ENCODE measurements at regions not wholly inside any gene's neighbourhood (a gene's known extent, or its start where the extent isn't known, plus 50 kb on each side); places are given as distances from the start of the nearest gene placed in this dataset.

GRCh38 chr1:5640845-5641244, 351.4 kb downstream of the NPHP4 start:
- peak; percentile 15 for DNase-seq (ENCODE audit: low read depth)

- no peak for DNase-seq (ENCODE audit: low read depth)
Measured at GRCh38 chr1:5639106-5639722, 353.0 kb downstream of the NPHP4 start.

GRCh38 chr1:5638582-5638981, 353.6 kb downstream of the NPHP4 start:
- DNase-seq (ENCODE audit: low read depth), result no peak

- peak; percentile 21 for DNase-seq (ENCODE audit: low read depth)
Measured at GRCh38 chr1:5637171-5637570, 355.1 kb downstream of the NPHP4 start.

GRCh38 chr1:5634893-5635292, 357.3 kb downstream of the NPHP4 start:
- DNase-seq (ENCODE audit: low read depth), result no peak

GRCh38 chr1:5632814-5633213, 359.4 kb downstream of the NPHP4 start:
- no peak for DNase-seq (ENCODE audit: low read depth)

GRCh38 chr1:5632224-5632623, 360.0 kb downstream of the NPHP4 start:
- DNase-seq (ENCODE audit: low read depth), result no peak

GRCh38 chr1:5628416-5628815, 363.8 kb downstream of the NPHP4 start:
- no peak for DNase-seq (ENCODE audit: low read depth)

- no peak for DNase-seq (ENCODE audit: low read depth)
Measured at GRCh38 chr1:5623399-5623798, 368.8 kb downstream of the NPHP4 start.

- DNase-seq (ENCODE audit: low read depth), result no peak
Measured at GRCh38 chr1:5622412-5622811, 369.8 kb downstream of the NPHP4 start.

GRCh38 chr1:5621692-5622091, 370.5 kb downstream of the NPHP4 start:
- DNase-seq (ENCODE audit: low read depth), result no peak

- peak; percentile 33 for DNase-seq (ENCODE audit: low read depth)
Measured at GRCh38 chr1:5620997-5621396, 371.2 kb downstream of the NPHP4 start.

GRCh38 chr1:5620418-5620817, 371.8 kb downstream of the NPHP4 start:
- DNase-seq (ENCODE audit: low read depth), result no peak

GRCh38 chr1:5619469-5619868, 372.8 kb downstream of the NPHP4 start:
- no peak for DNase-seq (ENCODE audit: low read depth)

GRCh38 chr1:5617546-5617945, 374.7 kb downstream of the NPHP4 start:
- DNase-seq (ENCODE audit: low read depth), result no peak

- no peak for DNase-seq (ENCODE audit: low read depth)
Measured at GRCh38 chr1:5617179-5617520, 375.1 kb downstream of the NPHP4 start.

GRCh38 chr1:5616366-5617178, 375.7 kb downstream of the NPHP4 start:
- no peak for DNase-seq (ENCODE audit: low read depth)

- DNase-seq (ENCODE audit: low read depth), result no peak
Measured at GRCh38 chr1:5615076-5615475, 377.1 kb downstream of the NPHP4 start.

- no peak for DNase-seq (ENCODE audit: low read depth)
Measured at GRCh38 chr1:5613900-5614299, 378.3 kb downstream of the NPHP4 start.

- peak; percentile 34 for DNase-seq (ENCODE audit: low read depth)
Measured at GRCh38 chr1:5611851-5612250, 380.4 kb downstream of the NPHP4 start.

GRCh38 chr1:5611431-5611830, 380.8 kb downstream of the NPHP4 start:
- DNase-seq (ENCODE audit: low read depth), result no peak

GRCh38 chr1:5610432-5610831, 381.8 kb downstream of the NPHP4 start:
- DNase-seq (ENCODE audit: low read depth), result no peak
